ENCODE measurements at regions not wholly inside any gene's neighbourhood (a gene's known extent, or its start where the extent isn't known, plus 50 kb on each side); places are given as distances from the start of the nearest gene placed in this dataset.

DNA sequence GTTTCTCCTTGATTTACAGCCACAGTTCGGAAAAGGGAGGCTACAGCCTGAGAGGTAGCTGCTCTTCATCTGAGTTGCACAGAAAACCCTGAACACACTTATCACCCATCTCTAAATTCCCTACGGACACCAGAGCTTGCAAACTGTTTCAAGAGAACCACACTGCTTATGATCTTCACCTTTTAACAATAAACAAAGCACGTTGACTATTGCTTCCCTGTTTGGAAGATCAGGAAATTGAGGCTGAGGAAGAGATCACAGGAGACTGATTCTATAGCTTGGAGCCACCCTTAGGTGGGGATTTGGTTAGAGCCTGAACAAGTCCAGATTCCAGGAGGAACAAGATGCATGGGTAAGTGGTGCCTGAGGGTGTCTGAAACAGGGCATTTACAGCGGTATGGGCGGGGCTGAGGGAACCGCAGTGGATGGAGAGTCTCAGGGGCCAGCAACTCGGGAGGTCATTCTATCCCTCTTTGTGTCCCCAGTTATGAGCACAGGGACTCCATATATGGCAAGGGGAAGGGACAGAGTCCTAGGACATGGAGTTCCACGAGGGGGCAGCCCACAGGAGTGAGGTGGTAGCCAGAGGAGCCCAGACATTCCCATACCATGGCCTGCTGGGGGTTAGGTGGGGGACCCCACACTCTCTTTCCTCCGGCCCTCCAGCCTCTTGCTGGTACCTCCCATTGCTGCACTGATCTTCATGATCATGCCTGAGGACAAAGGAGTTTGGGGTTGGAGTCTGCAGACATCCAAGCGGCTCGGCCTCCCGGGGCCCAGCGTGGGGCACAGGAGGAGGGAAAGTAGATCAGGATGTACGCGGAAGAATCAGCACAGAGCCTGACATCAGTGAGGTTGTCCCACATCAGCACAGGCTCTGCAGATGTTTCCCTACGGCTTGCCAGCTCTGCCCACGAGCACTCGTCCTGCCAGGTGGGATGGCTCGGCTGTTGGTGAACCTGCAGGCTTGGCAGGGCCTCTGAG is 162.3 kb upstream of the ZNF536 start:
- Histone ChIP-seq H3F3A (replicated peaks; ENCODE audit: insufficient read depth) (no peaks in the 10 kb centered on the region), H3K4me1 (ENCODE audit: control insufficient read depth in 1 of 2, insufficient read depth in 2 of 2, low read depth in 1 of 2, low read length in 1 of 2) (no peaks in the 10 kb centered on the region; a peak in 1 of 4 replicates), H3K4me2 (no peak overlapping the region), H3K4me3 (ENCODE audit: low read depth in 2 of 2, low read length in 1 of 2) (no peak overlapping the region), H3K27me3 (ENCODE audit: insufficient read depth) (no peaks in the 10 kb centered on the region), H3K36me3 (replicated peaks in 1 of 2; ENCODE audit: control insufficient read depth in 1 of 2, insufficient read depth in 2 of 2, low read length in 1 of 2) (no peaks in the 10 kb centered on the region), H2AFZ (ENCODE audit: low read depth) (no peak overlapping the region), H3K79me2 (ENCODE audit: insufficient read depth) (no peaks in the 10 kb centered on the region), H3K9me3 (no peaks in the 10 kb centered on the region), H3K9ac (no peak overlapping the region), H3K9me2 (no peaks in the 10 kb centered on the region), H3K27ac (ENCODE audit: low read depth in 2 of 2, low read length in 1 of 2) (no peak overlapping the region), H4K20me1 (ENCODE audit: insufficient read depth) (no peaks in the 10 kb centered on the region)
- peak; percentile 39 for DNase-seq
- WGBS (ENCODE audit: low lambda C conversion rate), result 43% methylated on average over 19 of the region's 19 CpGs
- CTCF ChIA-PET, result interaction anchor here (1.3 kb wide), 1 partner anchor 87 kb away, joined by 3 read pairs; no protein-coding TSS in a partner anchor
- TF ChIP-seq FOXM1 (IDR thresholded peaks at IDR 0.05; ENCODE audit: low read depth) (no peak), FOXJ3 (CRISPR knock-in tag; IDR thresholded peaks at IDR 0.05) (no peak), PBX3 (IDR thresholded peaks at IDR 0.05) (no peak), CHD2 (IDR thresholded peaks at IDR 0.05; ENCODE audit: low read length, partially characterized antibody) (no peak), USF2 (IDR thresholded peaks at IDR 0.05; ENCODE audit: borderline replicate concordance, low read depth, low read length) (no peak), RXRA (IDR thresholded peaks at IDR 0.05; ENCODE audit: borderline replicate concordance, low read depth) (no peak), GABPA (IDR thresholded peaks at IDR 0.05; ENCODE audit: low read depth) (no peak), NRF1 (IDR thresholded peaks at IDR 0.05; ENCODE audit: low read depth, low read length) (no peak), FOSL2 (IDR thresholded peaks at IDR 0.05; ENCODE audit: borderline replicate concordance, low read depth) (no peak), JUND (IDR thresholded peaks at IDR 0.05) (no peak), RFX5 (IDR thresholded peaks at IDR 0.05; ENCODE audit: low read length) (no peak), TAF1 (IDR thresholded peaks at IDR 0.05; ENCODE audit: borderline replicate concordance, low read depth, low read length) (no peak)
- TF ChIP-seq, protein P1, sequence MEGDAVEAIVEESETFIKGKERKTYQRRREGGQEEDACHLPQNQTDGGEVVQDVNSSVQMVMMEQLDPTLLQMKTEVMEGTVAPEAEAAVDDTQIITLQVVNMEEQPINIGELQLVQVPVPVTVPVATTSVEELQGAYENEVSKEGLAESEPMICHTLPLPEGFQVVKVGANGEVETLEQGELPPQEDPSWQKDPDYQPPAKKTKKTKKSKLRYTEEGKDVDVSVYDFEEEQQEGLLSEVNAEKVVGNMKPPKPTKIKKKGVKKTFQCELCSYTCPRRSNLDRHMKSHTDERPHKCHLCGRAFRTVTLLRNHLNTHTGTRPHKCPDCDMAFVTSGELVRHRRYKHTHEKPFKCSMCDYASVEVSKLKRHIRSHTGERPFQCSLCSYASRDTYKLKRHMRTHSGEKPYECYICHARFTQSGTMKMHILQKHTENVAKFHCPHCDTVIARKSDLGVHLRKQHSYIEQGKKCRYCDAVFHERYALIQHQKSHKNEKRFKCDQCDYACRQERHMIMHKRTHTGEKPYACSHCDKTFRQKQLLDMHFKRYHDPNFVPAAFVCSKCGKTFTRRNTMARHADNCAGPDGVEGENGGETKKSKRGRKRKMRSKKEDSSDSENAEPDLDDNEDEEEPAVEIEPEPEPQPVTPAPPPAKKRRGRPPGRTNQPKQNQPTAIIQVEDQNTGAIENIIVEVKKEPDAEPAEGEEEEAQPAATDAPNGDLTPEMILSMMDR (IDR thresholded peaks at IDR 0.05), result no peak
- TF ChIP-seq, protein P2, sequence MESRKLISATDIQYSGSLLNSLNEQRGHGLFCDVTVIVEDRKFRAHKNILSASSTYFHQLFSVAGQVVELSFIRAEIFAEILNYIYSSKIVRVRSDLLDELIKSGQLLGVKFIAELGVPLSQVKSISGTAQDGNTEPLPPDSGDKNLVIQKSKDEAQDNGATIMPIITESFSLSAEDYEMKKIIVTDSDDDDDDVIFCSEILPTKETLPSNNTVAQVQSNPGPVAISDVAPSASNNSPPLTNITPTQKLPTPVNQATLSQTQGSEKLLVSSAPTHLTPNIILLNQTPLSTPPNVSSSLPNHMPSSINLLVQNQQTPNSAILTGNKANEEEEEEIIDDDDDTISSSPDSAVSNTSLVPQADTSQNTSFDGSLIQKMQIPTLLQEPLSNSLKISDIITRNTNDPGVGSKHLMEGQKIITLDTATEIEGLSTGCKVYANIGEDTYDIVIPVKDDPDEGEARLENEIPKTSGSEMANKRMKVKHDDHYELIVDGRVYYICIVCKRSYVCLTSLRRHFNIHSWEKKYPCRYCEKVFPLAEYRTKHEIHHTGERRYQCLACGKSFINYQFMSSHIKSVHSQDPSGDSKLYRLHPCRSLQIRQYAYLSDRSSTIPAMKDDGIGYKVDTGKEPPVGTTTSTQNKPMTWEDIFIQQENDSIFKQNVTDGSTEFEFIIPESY (IDR thresholded peaks at IDR 0.05; ENCODE audit: borderline replicate concordance, low read depth), result no peak
- TF ChIP-seq, protein P3, sequence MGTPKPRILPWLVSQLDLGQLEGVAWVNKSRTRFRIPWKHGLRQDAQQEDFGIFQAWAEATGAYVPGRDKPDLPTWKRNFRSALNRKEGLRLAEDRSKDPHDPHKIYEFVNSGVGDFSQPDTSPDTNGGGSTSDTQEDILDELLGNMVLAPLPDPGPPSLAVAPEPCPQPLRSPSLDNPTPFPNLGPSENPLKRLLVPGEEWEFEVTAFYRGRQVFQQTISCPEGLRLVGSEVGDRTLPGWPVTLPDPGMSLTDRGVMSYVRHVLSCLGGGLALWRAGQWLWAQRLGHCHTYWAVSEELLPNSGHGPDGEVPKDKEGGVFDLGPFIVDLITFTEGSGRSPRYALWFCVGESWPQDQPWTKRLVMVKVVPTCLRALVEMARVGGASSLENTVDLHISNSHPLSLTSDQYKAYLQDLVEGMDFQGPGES (IDR thresholded peaks at IDR 0.05; ENCODE audit: low read depth, low read length), result no peak
- POLR2A ChIA-PET, result interaction anchor here (0.9 kb wide), 1 partner anchor 52 kb away, joined by 3 read pairs; no protein-coding TSS in a partner anchor

All from SK-N-SH (cell line).